H1 (cell line): ENCODE measurements at regions not wholly inside any gene's neighbourhood (a gene's known extent, or its start where the extent isn't known, plus 50 kb on each side); places are given as distances from the start of the nearest gene placed in this dataset.

ENCODE experiments used
- CTCF ChIA-PET: fragments of 300-600 bp; sonication (Branson Sonifier 250); formaldehyde crosslinking; loops from one replicate; lab custom pipeline; 2021; ENCODE audit not compliant: partially characterized antibody; lab: Charles Lee
- POLR2A ChIA-PET: fragments of 300-600 bp; sonication (Branson Sonifier 250); formaldehyde crosslinking; loops from one replicate; lab custom pipeline; 2021; ENCODE audit warnings: inconsistent platforms; ENCODE audit not compliant: partially characterized antibody; lab: Charles Lee
- DNase-seq, 2 experiments: peaks; one replicate each; pipeline versions ENCODE4 v3.0.0 to v3.0.0-alpha.2; 2010 to 2022; ENCODE audit warnings: low spot score in 2 of 2, low read depth in 1 of 2, mixed read lengths in 1 of 2
- FAIRE-seq: peaks from 2 replicates; lab custom pipeline; 2011; peaks lifted over from hg19 to GRCh38; lab: Jason Lieb, UNC
- H2AFZ ChIP-seq: 2 replicates; pipeline ENCODE4 v1.8.1; 2012; ENCODE audit warnings: low read length, inconsistent platforms
- H2AK5ac ChIP-seq: 2 replicates; pipeline ENCODE4 v1.6.1; 2013; ENCODE audit warnings: low read depth, low read length
- H2BK120ac ChIP-seq: replicated peaks from 2 replicates; pipeline ENCODE3; 2013; ENCODE audit warnings: low read depth, low read length, inconsistent platforms
- H2BK12ac ChIP-seq: 2 replicates; pipeline ENCODE4 v1.6.1; 2013; ENCODE audit warnings: low read depth, low read length
- H2BK15ac ChIP-seq: 2 replicates; pipeline ENCODE4 v1.6.1; 2013; ENCODE audit warnings: low read length
- H2BK20ac ChIP-seq: 2 replicates; pipeline ENCODE4 v1.6.1; 2013; ENCODE audit warnings: low read length
- H2BK5ac ChIP-seq: 2 replicates; pipeline ENCODE4 v1.6.1; 2013; ENCODE audit warnings: low read depth, low read length
- H3K14ac ChIP-seq: 2 replicates; pipeline ENCODE4 v1.6.1; 2013; ENCODE audit warnings: inconsistent platforms; ENCODE audit not compliant: insufficient read length
- H3K18ac ChIP-seq: 2 replicates; pipeline ENCODE4 v1.6.1; 2013; ENCODE audit warnings: low read length; ENCODE audit errors: extremely low read depth
- H3K23ac ChIP-seq: 2 replicates; pipeline ENCODE4 v1.6.1; 2013; ENCODE audit warnings: inconsistent platforms; ENCODE audit not compliant: insufficient read length
- H3K23me2 ChIP-seq: 2 replicates; pipeline ENCODE4 v1.6.1; 2013; ENCODE audit warnings: low read depth, low read length
- H3K27ac ChIP-seq: 2 replicates; pipeline ENCODE4 v1.6.1; 2011; ENCODE audit warnings: low read depth, low read length, inconsistent platforms
- H3K27me3 ChIP-seq, 4 experiments: replicated peaks in 1 of 4; 1 replicate in 1 of 4; 2 replicates in 3 of 4; pipeline versions ENCODE4 v1.6.1 to v1.8.1; 2011 to 2013; ENCODE audit warnings: low read length in 3 of 4, mild to moderate bottlenecking in 3 of 4, inconsistent platforms in 2 of 4, mixed read lengths in 2 of 4, moderate library complexity in 1 of 4; ENCODE audit not compliant: control insufficient read depth in 3 of 4, insufficient read depth in 3 of 4; ENCODE audit errors: extremely low read depth in 1 of 4
- H3K36me3 ChIP-seq, 4 experiments: 2 replicates each; pipeline versions ENCODE4 v1.6.1 to v1.8.1; 2011 to 2013; ENCODE audit warnings: mild to moderate bottlenecking in 4 of 4, low read length in 3 of 4, moderate library complexity in 2 of 4, control low read depth in 1 of 4, inconsistent platforms in 1 of 4; ENCODE audit not compliant: insufficient read depth in 4 of 4, control insufficient read depth in 2 of 4
- H3K4ac ChIP-seq: replicated peaks from 2 replicates; pipeline ENCODE3; 2013; ENCODE audit warnings: low read length, low read depth, mixed read lengths, inconsistent platforms; ENCODE audit not compliant: insufficient read length
- H3K4me1 ChIP-seq, 4 experiments: replicated peaks in 1 of 4; 1 replicate in 1 of 4; 2 replicates in 3 of 4; pipeline versions ENCODE4 v1.6.1 to v1.8.1; 2011 to 2013; ENCODE audit warnings: low read length in 3 of 4, inconsistent platforms in 2 of 4, mixed read lengths in 1 of 4; ENCODE audit not compliant: insufficient read depth in 4 of 4, control insufficient read depth in 3 of 4
- H3K4me2 ChIP-seq, 2 experiments: 2 replicates each; pipeline versions ENCODE4 v1.6.1 to v1.8.1; 2011 to 2013; ENCODE audit warnings: low read depth in 2 of 2, low read length in 2 of 2, control low read depth in 1 of 2, inconsistent platforms in 1 of 2, mild to moderate bottlenecking in 1 of 2; ENCODE audit not compliant: insufficient read depth in 1 of 2
- H3K4me3 ChIP-seq, 4 experiments: fragments of 200-600, 300-600 bp in 1 of 4; sonication (generic), shearing (Covaris generic), sonication (Bioruptor Twin) in 1 of 4; 2 replicates each; pipeline versions ENCODE4 v1.5.1 to v1.8.1; 2011 to 2016; ENCODE audit warnings: low read length in 4 of 4, low read depth in 3 of 4, control low read depth in 2 of 4, inconsistent platforms in 2 of 4, mild to moderate bottlenecking in 2 of 4, mixed read lengths in 1 of 4, moderate library complexity in 1 of 4; ENCODE audit not compliant: insufficient read depth in 2 of 4; ENCODE audit errors: extremely low read depth in 1 of 4
- H3K56ac ChIP-seq: replicated peaks from 2 replicates; pipeline ENCODE3; 2013; ENCODE audit warnings: low read depth, mild to moderate bottlenecking, mixed read lengths, low read length, inconsistent platforms; ENCODE audit not compliant: insufficient read length
- H3K79me1 ChIP-seq: 2 replicates; pipeline ENCODE4 v1.6.1; 2013; ENCODE audit warnings: low read depth, low read length, control low read depth
- H3K79me2 ChIP-seq, 2 experiments: 2 replicates each; pipeline versions ENCODE4 v1.6.1 to v1.8.1; 2012 to 2013; ENCODE audit warnings: low read length in 2 of 2, mild to moderate bottlenecking in 2 of 2, inconsistent platforms in 1 of 2; ENCODE audit not compliant: insufficient read depth in 2 of 2, control insufficient read depth in 1 of 2
- H3K9ac ChIP-seq, 4 experiments: replicated peaks in 1 of 4; 1 replicate in 1 of 4; 2 replicates in 3 of 4; pipeline versions ENCODE4 v1.6.1 to v1.8.1; 2011 to 2013; ENCODE audit warnings: low read depth in 3 of 4, low read length in 3 of 4, control low read depth in 2 of 4, mild to moderate bottlenecking in 2 of 4, moderate library complexity in 2 of 4, inconsistent platforms in 1 of 4; ENCODE audit errors: extremely low read depth in 1 of 4
- H3K9me3 ChIP-seq, 2 experiments: 2 replicates each; pipeline versions ENCODE4 v1.6.1 to v1.8.1; 2012 to 2013; ENCODE audit warnings: mild to moderate bottlenecking in 2 of 2, moderate library complexity in 2 of 2, control low read depth in 1 of 2, inconsistent platforms in 1 of 2, low read depth in 1 of 2, low read length in 1 of 2, mixed read lengths in 1 of 2; ENCODE audit not compliant: insufficient read depth in 2 of 2
- H4K20me1 ChIP-seq, 2 experiments: replicated peaks in 1 of 2; 2 replicates each; pipeline versions ENCODE3 to v1.8.1; 2011 to 2013; ENCODE audit warnings: inconsistent platforms in 2 of 2, low read length in 2 of 2, mild to moderate bottlenecking in 1 of 2; ENCODE audit not compliant: insufficient read depth in 2 of 2, control insufficient read depth in 1 of 2
- H4K5ac ChIP-seq: 2 replicates; pipeline ENCODE4 v1.6.1; 2013; ENCODE audit warnings: low read length, low read depth, mixed read lengths, inconsistent platforms; ENCODE audit not compliant: insufficient read length
- H4K8ac ChIP-seq: 2 replicates; pipeline ENCODE4 v1.8.0; 2013; ENCODE audit warnings: mild to moderate bottlenecking, moderate library complexity, low read length, inconsistent platforms; ENCODE audit not compliant: insufficient read depth; ENCODE audit errors: extremely low read depth
- H4K91ac ChIP-seq: replicated peaks from 2 replicates; pipeline ENCODE3; 2013; ENCODE audit warnings: low read length, mixed read lengths, inconsistent platforms; ENCODE audit not compliant: insufficient read length
- BACH1 ChIP-seq: IDR thresholded peaks from 2 replicates; pipeline ENCODE4 v1.6.1; 2012; ENCODE audit warnings: low read length, improper control_type of control experiment
- SIN3A ChIP-seq, 2 experiments: IDR thresholded peaks in 1 of 2; conservative IDR thresholded peaks in 1 of 2; 2 replicates each; pipeline ENCODE4 v1.6.1; 2011 to 2012; ENCODE audit warnings: low read length in 2 of 2, improper control_type of control experiment in 1 of 2, low read depth in 1 of 2, mild to moderate bottlenecking in 1 of 2
- TEAD4 ChIP-seq: IDR thresholded peaks from 2 replicates; pipeline ENCODE4 v1.6.1; 2012; ENCODE audit warnings: low read depth, low read length, inconsistent platforms, mixed read lengths
- WGBS, 2 experiments: shearing (Covaris generic) in 1 of 2; methylation state at CpG; one replicate each; pipeline versions ENCODE4 v1.1.6 to v1.1.7; 2013 to 2015; ENCODE audit warnings: low lambda C conversion rate in 2 of 2, mixed read lengths in 2 of 2, inconsistent platforms in 1 of 2, low coverage in 1 of 2, missing lambda C conversion rate in 1 of 2; ENCODE audit not compliant: insufficient replicate concordance in 2 of 2, insufficient coverage in 1 of 2, insufficient read length in 1 of 2; ENCODE audit errors: extremely low coverage in 1 of 2, missing lambda C conversion rate in 1 of 2; 5-methylcytosine and 5-hydroxymethylcytosine counted together

GRCh38 chr2:8455236-8456150, 226.4 kb upstream of the ID2 start:
- Histone ChIP-seq H2BK5ac (no peak overlapping the region), H3K23ac (no peak overlapping the region), H4K5ac (no peak overlapping the region), H2BK120ac (no peak overlapping the region), H3K4ac (no peak overlapping the region), H4K20me1 (no peaks in the 10 kb centered on the region), H4K8ac (no peak overlapping the region), H2AFZ (no peak overlapping the region), H4K91ac (no peak overlapping the region), H3K79me1 (no peaks in the 10 kb centered on the region), H3K4me1 (no peaks in the 10 kb centered on the region), H3K79me2 (no peaks in the 10 kb centered on the region), H3K14ac (no peak overlapping the region), H2BK12ac (no peak overlapping the region), H3K18ac (no peak overlapping the region), H3K27ac (no peak overlapping the region), H3K36me3 (no peaks in the 10 kb centered on the region; a peak in 1 of 8 replicates), H2BK20ac (no peak overlapping the region), H3K56ac (no peak overlapping the region), H2BK15ac (no peak overlapping the region), H3K27me3 (no peaks in the 10 kb centered on the region), H3K23me2 (no peaks in the 10 kb centered on the region), H3K4me3 (no peak overlapping the region), H3K4me2 (no peak overlapping the region), H3K9me3 (peaks cover 4 to 8% of the 10 kb centered on the region in 2 experiments; a peak in 2 of 4 replicates), H2AK5ac (no peak overlapping the region), H3K9ac (no peak overlapping the region)
- WGBS, 2 experiments, result 92% methylated on average over 23 of the region's 23 CpGs; no CpG with 5 or more reads in 1 of the 2 experiments
- no peak for FAIRE-seq
- ChIA-PET POLR2A (no interaction called here), CTCF (no interaction called here)
- DNase-seq, result no peak
- TF ChIP-seq SIN3A (conservative IDR thresholded peaks at IDR 0.05 in 1 of 2, IDR thresholded peaks at IDR 0.05 in 1 of 2; ENCODE audit: low read depth in 1 of 2, low read length in 2 of 2) (no peak), BACH1 (no peak), TEAD4 (no peak)
